HS-5 (cell line): ENCODE measurements at regions not wholly inside any gene's neighbourhood (a gene's known extent, or its start where the extent isn't known, plus 50 kb on each side); places are given as distances from the start of the nearest gene placed in this dataset.
"Not testable (repeated sequence)": the region's sequence is repeated elsewhere in the genome, so short reads cannot be mapped to it uniquely, and the experiment has no call there.

Experiments
- DNase-seq: peaks from one replicate; pipeline ENCODE4 v3.0.0-alpha.2; 2012; ENCODE audit warnings: low read depth

DNA sequence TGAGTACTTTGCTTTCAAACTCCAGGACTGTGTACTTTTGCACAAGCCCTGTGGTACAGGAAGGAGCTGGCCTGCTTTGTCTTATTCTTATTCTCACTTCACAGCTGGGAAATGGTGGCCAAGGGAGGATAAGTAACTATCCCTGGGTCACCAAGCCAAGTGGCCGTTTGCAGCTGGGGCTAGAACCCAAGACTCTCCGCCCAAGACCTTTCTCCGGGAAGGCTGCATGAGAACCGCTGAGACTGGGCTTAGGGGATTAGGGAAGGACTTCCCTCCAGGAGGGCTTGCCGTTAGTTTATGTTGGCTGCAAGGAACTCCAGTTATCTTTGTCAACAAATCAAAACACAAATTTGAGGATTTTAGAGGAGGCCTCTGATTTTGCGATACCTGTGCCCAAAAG is 109.5 kb upstream of the ADRA1D start:
- DNase-seq: no peak

DNA sequence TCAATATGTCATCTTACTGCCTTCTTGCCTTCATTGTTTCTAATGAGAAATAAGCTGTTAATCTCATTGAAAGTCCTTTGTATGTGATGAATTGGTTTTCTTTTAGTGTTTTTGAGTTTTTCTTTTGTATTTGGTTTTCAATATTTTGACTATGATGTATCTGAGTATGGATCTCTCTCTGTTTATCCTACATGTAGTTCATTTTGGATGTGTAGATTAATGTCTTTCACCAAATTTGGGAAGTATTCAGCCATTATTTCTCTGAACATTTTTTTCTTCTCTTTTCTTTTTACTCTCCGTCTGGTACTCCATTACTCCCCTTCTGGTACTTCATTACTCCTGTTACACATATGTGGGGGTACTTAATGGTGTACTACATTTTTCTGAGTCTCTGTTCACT is 103.3 kb upstream of the ADRA1D start:
- DNase-seq: no peak

DNA sequence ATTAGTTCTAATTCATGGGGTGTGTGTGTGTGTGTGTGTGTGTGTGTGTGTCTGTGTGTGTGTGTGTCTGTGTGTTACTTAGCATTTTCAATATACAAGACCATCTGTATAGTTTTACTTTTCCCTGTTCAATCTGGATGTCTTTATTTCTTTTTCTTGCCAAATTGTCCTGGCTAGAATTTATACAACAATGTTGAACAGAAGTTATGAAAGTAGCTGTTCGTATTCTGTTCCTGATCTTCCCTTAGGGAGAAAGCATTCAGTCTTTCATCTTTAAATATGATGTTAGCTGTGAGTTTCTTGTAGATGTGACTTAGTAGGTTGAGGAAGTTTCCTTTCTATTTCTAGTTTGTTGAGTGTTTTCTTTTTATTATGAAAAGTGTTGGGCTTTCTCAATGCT is 101.0 kb upstream of the ADRA1D start:
- no peak for DNase-seq

DNA sequence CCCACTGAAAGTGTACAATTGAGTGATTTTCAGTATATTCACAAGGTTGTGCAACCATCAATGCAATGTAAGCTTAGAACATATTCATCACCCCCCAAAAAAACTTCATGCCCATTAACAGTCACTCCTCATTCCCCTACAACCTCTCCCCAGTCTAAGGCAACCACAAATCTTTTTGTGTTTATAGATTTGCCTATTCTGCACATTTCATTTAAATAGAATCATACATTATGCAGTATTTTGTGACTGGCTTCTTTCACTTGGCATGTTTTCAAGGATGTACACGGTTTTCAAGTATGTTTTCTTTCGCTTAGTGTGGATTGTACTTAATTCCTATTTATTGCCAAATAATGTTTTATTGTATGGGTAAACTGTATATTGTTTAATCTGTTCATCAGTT is 95.6 kb upstream of the ADRA1D start:
- DNase-seq: no peak

DNA sequence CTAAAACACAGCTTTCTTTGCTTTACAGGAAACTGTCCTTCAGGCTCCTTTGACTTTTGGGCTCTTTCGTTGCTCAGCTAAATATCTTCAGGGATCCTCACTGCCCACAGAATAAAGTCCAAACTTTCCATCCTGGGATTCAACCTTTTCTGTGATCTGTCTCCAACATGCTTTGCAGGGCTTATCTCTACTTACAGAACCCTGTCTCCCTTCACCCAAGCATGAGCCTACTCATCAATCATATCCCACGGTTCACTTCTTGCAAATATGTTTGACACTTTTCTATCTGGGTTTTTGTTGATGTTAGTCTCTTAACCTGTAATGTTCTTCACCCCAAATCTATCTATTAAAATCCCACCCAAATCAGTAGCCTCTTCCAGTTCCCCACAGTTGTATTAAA is 93.5 kb upstream of the ADRA1D start:
- no peak for DNase-seq

DNA sequence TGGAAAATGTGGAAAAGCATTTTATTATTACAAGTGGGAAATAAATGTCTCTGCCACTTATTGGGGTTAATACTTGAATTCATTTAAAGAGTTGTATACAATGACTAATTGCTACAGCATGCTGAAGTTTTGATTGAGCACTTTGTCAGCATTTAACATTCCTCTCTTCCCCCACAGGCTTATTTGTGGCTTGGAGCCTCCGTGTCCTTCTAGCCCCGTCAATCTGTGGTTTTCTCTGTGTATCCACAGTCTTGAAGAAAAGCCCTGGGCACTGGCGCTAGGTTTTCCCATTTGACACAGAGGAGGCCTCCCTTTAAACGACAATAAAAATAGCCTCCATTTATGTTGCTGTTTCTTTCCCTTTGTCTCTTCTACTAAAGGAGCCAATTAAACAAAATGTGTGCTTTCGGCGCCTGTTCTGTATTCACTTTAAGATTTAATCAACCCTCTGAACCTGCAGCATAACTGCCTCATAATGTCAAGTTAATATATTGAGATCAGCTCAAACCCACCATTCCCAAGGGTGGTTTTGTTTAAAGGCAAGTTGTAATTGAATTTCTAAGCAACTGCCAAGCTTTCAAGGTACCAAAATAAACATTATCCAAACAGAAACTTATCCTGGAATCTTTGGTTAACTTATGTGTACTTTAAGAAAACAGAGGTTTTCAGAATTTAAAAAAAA is 92.9 kb upstream of the ADRA1D start:
- peak; percentile 34 for DNase-seq

DNA sequence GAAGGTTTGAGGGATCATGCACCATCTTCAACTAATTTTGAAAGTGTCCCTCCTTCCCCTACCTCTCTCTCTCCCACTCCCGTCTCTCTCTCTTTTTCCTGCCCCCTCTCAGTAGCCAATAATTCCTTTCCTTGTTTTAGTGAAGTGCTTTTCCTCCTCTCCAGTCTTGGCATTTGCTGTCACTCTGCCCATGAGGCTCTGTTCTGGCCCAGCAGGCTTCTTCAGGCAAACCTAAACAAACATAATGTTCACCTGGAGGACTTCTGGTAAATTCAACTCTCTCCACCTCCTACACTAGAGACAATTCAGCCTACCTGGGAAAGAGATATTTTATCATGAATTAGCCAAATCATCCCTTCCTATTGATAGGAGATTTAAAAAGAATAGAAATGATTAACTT is 86.6 kb upstream of the ADRA1D start:
- DNase-seq: no peak

DNA sequence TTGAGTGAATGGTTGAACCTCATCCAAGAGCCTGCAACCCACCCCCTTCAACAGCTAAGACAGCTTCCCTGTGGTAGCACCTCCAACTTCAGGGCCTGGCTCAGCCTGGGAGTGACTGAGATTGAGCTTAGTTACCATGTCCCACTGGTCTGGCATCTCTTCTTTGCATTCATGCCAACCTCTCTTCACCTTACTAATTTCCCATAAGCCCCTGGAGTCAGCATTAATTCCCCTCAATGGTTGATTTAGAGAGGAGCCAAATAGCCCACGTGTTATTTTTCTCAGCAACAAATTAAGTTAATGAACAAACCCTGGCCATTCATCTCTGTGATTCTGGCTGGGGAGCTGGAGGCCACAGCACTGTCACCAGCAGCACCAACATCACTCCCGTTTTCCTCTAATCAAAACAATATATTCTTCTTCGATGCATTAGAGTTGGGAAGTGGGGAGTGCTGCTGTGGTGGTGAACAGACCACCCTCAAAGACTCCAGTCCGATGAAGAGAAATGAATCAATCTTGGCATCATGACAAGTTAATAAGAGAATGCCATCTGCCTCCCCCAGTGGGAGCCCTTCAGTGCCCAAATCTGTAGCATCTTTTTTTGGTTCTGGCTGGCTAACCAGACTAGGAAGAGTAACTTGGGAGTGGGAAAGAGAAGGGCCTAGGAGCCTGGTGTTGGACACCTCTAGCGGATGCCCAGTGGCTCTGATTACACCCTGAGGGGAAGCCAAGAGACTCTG is 83.2 kb upstream of the ADRA1D start:
- DNase-seq: no peak

DNA sequence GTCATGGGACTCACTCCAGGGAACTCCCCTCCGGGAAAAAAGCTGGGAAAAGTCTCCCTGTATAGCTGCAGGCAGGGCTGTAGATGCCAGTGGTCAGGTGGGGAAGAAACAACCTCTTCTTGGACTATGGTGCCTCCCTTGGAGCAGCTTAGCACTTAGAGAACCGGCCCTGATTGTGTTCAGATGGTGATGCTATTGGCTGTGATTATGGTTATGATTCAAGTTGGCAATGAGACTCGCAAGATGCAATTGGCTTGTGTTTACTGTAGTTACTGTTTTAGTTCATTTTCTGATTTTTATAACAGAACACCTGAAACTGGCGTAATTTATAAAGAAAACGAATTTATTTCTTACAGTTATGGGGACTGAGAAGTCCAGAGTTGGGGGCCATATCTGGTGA is 80.9 kb upstream of the ADRA1D start:
- DNase-seq: no peak

DNA sequence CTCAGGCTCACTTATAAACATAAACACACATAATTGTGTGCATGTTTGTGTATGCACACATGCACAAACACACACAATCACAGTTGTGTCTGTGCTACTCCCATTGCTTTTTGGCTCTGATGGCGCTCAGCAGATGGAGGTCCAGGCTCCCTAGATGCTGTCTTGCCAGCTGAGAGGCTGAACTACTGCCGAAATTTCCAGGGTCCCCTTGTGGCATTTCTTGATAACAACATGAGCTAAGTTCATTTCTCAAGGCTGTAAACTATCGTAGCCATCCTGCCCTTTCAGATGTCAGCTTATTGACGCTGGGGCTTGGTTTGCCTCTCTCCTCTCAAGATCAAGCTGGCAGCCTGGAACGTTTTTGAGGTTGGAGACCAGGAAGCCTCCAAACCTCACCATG is 80.1 kb upstream of the ADRA1D start:
- no peak for DNase-seq

DNA sequence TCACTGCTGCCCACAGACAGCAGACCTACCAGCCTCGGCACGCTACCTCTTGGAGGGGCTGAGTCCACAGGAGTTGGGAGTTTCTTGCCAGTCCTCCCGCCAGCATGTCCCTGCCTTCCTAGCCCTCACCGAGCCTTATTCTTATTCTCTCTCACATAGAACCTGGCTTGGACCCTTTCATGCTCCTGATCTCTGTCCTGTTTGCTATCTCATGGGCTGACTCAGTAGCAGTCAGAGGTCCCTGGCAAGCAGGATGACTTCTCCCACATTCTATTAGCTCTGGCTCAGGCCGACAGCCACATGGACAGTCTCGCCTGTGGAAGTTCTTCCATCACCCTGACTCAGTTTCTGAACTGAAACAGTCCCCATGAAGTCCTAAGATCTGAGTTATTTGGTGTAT is 79.5 kb upstream of the ADRA1D start:
- DNase-seq: no peak

DNA sequence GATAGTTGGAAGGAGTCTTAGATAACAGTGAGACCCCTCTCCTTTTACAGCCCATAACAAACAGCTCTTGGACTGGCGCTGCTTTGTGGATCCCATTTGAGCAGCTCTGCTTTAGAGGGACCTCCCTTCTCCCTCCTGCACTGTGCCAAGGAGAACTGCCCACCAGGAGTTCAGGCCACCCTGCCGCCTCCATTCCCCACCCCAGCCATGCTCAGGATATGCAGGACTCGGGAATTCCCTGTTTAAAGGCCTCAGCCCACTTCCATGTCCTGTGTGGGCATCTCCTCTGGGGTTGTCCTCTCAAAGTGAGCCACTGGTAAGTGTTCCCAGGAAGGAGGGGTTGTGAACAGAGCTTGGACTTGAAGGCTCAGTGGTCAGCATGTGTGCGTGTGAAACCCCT is 78.9 kb upstream of the ADRA1D start:
- DNase-seq: no peak

DNA sequence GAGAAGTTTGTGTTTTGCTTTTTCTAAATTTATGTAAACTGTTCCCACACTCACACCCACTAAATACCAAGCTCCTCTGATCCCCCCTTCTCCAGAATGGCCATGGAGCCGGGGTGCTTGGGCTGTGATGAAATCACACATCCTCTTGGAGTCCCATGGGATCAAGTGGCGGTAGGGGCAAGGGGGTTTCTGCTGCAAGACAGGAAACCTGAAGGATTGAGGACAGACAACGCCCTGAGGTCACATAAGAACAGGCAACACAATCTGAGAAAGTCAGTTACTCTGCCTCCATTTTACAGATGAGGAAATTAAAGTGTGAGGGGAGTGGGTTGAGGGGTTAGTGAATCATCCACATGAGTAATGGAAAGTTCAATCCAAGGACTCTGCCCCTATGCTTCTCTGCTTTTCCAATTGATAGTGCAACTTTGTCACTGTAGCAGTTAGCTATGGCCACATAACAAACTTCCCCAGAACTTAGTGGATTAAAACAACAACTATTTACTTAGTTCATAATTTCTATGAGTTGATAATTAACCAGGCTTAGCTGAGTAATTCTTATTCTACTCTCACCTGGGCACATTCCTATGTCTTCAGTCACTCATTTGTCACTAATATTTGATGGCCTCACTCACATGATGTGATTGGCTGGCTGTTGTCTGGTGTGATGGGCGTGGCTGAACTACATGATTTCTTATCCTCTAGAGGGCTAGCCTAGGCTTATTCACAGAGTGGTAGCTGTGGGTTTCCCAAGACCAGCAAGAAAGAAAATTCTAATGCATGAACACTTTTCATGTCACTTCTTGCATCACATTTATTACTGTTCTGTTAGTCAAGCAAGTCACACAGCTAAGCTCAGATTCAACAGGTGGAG is 77.3 kb upstream of the ADRA1D start:
- DNase-seq: no peak

DNA sequence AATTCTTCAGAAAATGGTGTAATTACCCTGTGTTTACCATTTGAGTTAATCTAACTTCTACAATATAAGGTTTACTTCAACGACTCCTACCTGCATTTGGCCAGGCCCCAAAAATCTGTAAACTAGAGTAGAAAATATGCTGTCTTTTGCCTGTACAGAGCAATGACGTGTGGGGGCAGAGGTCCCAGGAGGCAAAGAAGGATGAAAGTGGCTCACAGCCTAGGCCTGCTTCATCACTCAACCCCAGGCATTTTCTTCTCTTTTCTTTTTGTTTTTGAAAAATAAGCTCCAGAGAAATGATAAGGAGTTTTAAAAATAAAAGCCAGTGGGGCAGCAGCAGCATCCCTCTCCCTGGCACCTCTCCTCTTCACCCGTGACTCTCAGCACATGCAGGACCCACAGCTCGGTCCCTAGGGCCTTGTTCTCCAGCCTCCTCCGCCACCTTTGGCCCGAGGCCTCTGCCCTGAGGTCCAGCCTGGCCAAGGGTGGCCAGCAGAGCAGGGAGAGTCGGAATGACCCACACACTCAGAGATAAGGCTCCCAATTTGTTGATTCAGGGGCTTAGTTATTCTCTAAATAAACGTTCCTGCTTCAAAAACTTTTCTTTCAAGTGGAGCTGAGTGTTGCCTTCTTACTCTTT is 76.6 kb upstream of the ADRA1D start:
- DNase-seq: no peak

DNA sequence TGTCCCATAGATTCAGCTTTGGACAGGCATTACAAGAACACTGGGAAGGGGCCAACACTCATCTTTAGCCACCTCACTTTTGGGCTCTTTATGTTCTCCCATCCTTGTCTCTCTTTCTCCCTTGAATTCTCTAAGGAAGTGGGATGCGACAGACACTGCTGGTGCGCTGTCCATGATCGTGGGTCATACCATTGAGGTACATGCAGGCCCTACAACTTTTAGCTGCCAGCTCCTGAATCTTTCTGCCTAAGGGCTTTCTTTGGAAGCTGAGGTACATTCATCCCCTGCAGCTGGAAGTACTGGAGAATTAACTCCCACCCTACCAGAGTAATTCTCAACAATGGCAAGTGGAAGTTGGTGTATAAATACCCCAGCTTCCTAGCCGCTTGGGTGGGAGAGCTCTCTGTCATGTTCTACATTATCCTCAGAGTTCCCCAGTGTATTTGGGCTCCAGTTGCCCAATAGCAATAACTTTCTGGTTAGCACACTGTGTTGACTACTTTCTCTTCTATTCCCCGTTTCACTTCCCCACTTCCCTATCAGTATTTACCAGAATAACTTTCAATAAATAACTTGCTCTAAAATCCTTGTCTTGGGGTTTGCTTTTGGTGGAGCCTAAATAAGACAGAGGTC is 75.6 kb upstream of the ADRA1D start:
- no peak for DNase-seq

DNA sequence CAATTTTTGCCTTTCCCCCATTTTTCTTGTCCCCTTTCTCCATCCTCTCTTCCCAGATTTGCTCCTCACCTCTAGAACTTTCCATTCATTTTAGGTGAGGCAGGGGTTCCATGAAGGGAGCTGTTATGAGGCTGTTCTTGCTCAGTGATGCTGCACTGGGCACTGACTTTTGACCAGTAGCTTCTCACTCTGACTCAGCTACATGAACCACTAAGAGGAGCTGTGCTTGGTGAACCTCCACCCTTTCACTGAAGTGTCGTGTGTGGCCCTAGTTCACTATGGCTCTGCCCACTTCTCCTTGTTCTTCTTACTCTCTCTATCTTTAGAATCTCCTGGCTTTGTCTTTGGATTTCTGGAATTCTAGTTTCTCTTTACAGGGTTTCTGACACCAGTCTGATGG is 73.4 kb upstream of the ADRA1D start:
- DNase-seq: no peak

DNA sequence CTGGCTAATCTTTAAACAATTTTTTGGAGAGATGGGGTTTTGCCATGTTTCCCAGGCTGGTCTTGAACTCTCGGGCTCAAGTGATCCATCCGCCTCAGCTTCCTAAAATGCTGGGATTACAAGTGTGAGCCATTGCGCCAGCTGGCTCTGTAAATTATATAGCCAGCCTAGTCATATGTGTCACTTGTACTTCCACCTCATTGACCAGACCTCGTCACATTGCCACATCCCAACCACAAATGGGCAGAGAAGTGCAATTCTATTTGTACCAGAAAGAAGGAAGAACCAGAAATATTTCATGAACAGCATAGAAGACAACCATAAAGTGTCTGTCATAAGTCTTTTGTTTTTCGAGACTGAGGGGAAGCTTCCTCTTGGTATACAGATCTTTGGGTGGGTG is 71.2 kb upstream of the ADRA1D start:
- no peak for DNase-seq

DNA sequence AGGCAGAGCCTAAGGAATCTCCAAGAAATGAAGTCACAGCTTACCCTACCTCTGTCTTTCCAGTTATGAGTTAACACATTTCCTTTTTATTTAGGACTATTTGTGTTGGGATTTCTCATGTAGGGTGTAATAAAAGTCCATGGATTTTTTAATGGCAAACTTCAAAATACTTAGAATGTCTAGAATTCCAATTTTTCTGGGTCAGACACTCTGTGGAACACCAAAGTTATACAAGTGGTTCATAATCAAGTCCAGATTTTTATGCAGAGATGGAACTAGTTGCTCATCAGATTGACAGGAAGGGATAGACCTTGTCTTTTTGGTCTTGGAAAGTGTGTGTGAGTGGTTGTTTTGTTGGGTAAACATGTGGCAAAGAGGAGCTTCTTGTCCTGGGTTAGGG is 69.8 kb upstream of the ADRA1D start:
- no peak for DNase-seq

DNA sequence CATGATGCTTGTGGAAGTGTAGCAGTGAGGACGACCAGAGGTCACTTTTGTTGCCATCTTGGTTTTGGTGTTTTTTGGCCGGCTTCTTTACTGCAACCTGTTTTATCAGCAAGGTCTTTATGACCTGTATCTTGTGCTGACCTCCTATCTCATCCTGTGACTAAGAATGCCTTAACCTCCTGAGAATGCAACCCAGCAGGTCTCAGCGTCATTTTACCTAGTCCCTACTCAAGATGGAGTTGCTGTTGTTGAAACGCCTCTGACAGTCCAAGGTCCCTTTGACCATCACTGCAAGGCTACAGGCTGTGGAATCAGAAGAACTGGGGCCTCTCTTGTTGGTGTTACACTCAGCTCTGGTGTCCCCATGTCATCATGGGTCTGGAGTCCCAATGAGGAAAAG is 61.5 kb upstream of the ADRA1D start:
- not testable (repeated sequence) for DNase-seq

DNA sequence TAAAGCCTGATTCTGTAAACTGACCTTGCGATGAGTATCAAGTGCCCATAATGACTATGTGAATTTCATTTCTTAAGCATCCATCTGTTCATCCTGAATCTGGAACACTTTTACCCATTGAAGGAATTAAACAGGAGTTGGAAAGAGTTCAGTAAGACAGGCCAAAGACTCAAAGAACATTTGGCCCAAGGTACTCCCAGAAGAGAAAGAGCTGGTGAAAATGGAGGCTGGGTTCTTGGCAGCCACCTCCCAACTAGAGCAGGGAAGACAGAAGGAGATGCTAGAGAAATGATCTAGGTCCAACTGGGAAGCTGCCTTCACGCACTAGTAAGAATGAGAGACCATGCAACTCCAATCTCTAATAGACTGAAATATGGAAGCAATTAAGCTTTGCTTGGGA is 57.1 kb upstream of the ADRA1D start:
- DNase-seq: no peak

DNA sequence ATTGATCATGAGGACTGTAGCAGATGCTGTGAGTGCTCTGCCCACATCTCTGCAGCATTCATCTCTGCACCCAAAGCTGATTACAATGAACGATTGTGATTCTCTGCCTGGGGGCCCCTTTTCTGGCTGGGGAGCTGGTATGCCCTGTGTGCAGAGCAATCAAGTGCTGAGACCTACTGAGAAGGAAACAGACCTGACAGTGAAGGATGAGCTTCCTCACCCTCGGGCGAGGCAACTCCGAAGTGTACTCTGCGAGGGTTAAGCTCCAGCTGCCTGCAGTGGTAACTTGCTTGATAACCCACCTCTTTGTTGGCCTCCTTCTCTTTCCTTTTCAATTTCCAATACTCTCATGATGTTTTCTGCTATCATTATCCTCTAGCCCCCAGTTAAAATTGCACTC is 56.0 kb upstream of the ADRA1D start:
- no peak for DNase-seq

DNA sequence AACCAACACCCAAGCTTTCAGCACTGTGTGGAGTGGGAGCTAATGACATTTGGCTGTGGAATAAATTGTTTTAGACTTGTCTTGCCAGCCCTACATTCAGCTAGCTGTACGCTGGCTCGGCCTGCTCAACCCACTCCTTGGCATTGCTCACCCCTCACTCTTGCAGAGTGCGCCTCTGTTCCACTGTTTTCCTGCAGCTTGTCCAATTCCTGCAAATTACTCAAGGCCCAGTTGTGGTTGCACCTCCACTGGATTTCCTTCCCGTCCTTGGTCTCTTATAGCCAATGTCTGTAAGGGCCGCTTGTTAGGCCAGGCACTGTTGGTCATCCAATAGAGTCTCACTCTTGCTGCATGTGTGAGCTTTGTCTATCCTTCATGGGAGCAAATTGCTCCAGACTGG is 55.5 kb upstream of the ADRA1D start:
- DNase-seq: no peak
